Liver (tissue), 8 donors: ENCODE measurements at regions not wholly inside any gene's neighbourhood (a gene's known extent, or its start where the extent isn't known, plus 50 kb on each side); places are given as distances from the start of the nearest gene placed in this dataset.
A peak's percentile ranks its signal among the peaks of the same experiment; 100 is the strongest.

ENCODE experiments used
- DNase-seq: peaks from one replicate; pipeline ENCODE4 v3.0.0-alpha.2; 2017; ENCODE audit warnings: low spot score
- H3K27ac ChIP-seq, 2 donors: one replicate each; pipeline ENCODE4 v1.7.0; 2013; ENCODE audit warnings: inconsistent platforms in 2 of 2, low read length in 2 of 2, control low read depth in 1 of 2, low read depth in 1 of 2, mild to moderate bottlenecking in 1 of 2
- H3K27me3 ChIP-seq, 4 donors: one replicate each; pipeline versions ENCODE4 v1.6.1 to v1.7.0; 2013; ENCODE audit warnings: low read length in 3 of 4, inconsistent platforms in 1 of 4, mild to moderate bottlenecking in 1 of 4, moderate library complexity in 1 of 4; ENCODE audit not compliant: control insufficient read depth in 4 of 4, insufficient read depth in 4 of 4
- H3K36me3 ChIP-seq, 4 donors: one replicate each; pipeline versions ENCODE4 v1.6.1 to v1.7.0; 2013; ENCODE audit warnings: low read length in 3 of 4, mild to moderate bottlenecking in 3 of 4, low read depth in 1 of 4, moderate library complexity in 1 of 4; ENCODE audit not compliant: control insufficient read depth in 4 of 4, insufficient read depth in 3 of 4
- H3K4me1 ChIP-seq, 4 donors: one replicate each; pipeline versions ENCODE4 v1.6.1 to v1.7.0; 2013; ENCODE audit warnings: low read length in 3 of 4, mild to moderate bottlenecking in 3 of 4, moderate library complexity in 1 of 4; ENCODE audit not compliant: control insufficient read depth in 4 of 4, insufficient read depth in 4 of 4
- H3K4me3 ChIP-seq, 3 donors: one replicate each; pipeline versions ENCODE4 v1.6.1 to v1.7.0; 2013; ENCODE audit warnings: low read length in 3 of 3, control low read depth in 1 of 3, low read depth in 1 of 3, mild to moderate bottlenecking in 1 of 3
- H3K9ac ChIP-seq, 2 donors: one replicate each; pipeline ENCODE4 v1.7.0; 2013; ENCODE audit warnings: low read length in 2 of 2, mild to moderate bottlenecking in 2 of 2, moderate library complexity in 2 of 2, control low read depth in 1 of 2, low read depth in 1 of 2
- H3K9me3 ChIP-seq, 4 donors: one replicate each; pipeline versions ENCODE4 v1.6.1 to v1.7.0; 2013; ENCODE audit warnings: low read length in 3 of 4; ENCODE audit not compliant: control insufficient read depth in 4 of 4
- ATF3 ChIP-seq: IDR thresholded peaks from 2 replicates; pipeline ENCODE4 v1.6.1; 2016; ENCODE audit warnings: antibody characterized with exemption
- CTCF ChIP-seq: fragments of 150-350 bp; IDR thresholded peaks from 2 replicates; pipeline ENCODE4 v1.5.1; 2017; ENCODE audit warnings: improper control_type of control experiment, low read depth, low read length; ENCODE audit not compliant: missing input control
- EGR1 ChIP-seq, 2 donors: IDR thresholded peaks; 2 replicates each; pipeline ENCODE4 v1.6.1; 2016 to 2018; ENCODE audit warnings: antibody characterized with exemption in 2 of 2, low read depth in 2 of 2
- FOXA1 ChIP-seq: IDR thresholded peaks from 2 replicates; pipeline ENCODE4 v1.6.1; 2016; ENCODE audit warnings: antibody characterized with exemption
- FOXA2 ChIP-seq: IDR thresholded peaks from 2 replicates; pipeline ENCODE4 v1.6.1; 2016; ENCODE audit warnings: antibody characterized with exemption
- GABPA ChIP-seq, 2 donors: IDR thresholded peaks in 1 of 2; conservative IDR thresholded peaks in 1 of 2; 2 replicates each; pipeline ENCODE4 v1.6.1; 2016; ENCODE audit warnings: antibody characterized with exemption in 2 of 2, mild to moderate bottlenecking in 1 of 2, moderate library complexity in 1 of 2
- HNF4A ChIP-seq, 2 donors: conservative IDR thresholded peaks; 2 replicates each; pipeline ENCODE4 v1.6.1; 2016; ENCODE audit warnings: antibody characterized with exemption in 2 of 2, mild to moderate bottlenecking in 2 of 2
- HNF4G ChIP-seq: IDR thresholded peaks from 2 replicates; pipeline ENCODE4 v1.6.1; 2016; ENCODE audit warnings: antibody characterized with exemption
- JUND ChIP-seq, 2 donors: IDR thresholded peaks; 2 replicates each; pipeline ENCODE4 v1.6.1; 2016; ENCODE audit warnings: antibody characterized with exemption in 2 of 2
- MAX ChIP-seq: IDR thresholded peaks from 2 replicates; pipeline ENCODE4 v1.6.1; 2016; ENCODE audit warnings: antibody characterized with exemption
- NR2F2 ChIP-seq: IDR thresholded peaks from 2 replicates; pipeline ENCODE4 v1.6.1; 2016; ENCODE audit warnings: antibody characterized with exemption
- RAD21 ChIP-seq, 2 donors: IDR thresholded peaks; 2 replicates each; pipeline ENCODE4 v1.6.1; 2016; ENCODE audit warnings: antibody characterized with exemption in 2 of 2, mild to moderate bottlenecking in 2 of 2
- REST ChIP-seq: IDR thresholded peaks from 2 replicates; pipeline ENCODE4 v1.6.1; 2016; ENCODE audit warnings: antibody characterized with exemption, mild to moderate bottlenecking
- RXRA ChIP-seq, 2 donors: IDR thresholded peaks; 2 replicates each; pipeline ENCODE4 v1.6.1; 2017 to 2018; ENCODE audit warnings: antibody characterized with exemption in 2 of 2, mild to moderate bottlenecking in 1 of 2
- SP1 ChIP-seq: IDR thresholded peaks from 2 replicates; pipeline ENCODE4 v1.6.1; 2018; ENCODE audit warnings: antibody characterized with exemption, mild to moderate bottlenecking
- TAF1 ChIP-seq: conservative IDR thresholded peaks from 2 replicates; pipeline ENCODE4 v1.6.1; 2016; ENCODE audit warnings: antibody characterized with exemption, mild to moderate bottlenecking
- YY1 ChIP-seq: IDR thresholded peaks from 2 replicates; pipeline ENCODE4 v1.6.1; 2016; ENCODE audit warnings: antibody characterized with exemption, mild to moderate bottlenecking
- ZBTB33 ChIP-seq: IDR thresholded peaks from 2 replicates; pipeline ENCODE4 v1.6.1; 2016; ENCODE audit warnings: antibody characterized with exemption
- WGBS: extraction: QIAGEN DNeasy Blood & Tissue Kit; methylation state at CpG from one replicate; pipeline ENCODE4 v1.1.7; 2013; 5-methylcytosine and 5-hydroxymethylcytosine counted together
- donor health status: healthy.
- donor health status: healthy.
- donor health status: healthy.
- donor health status: healthy.
- donor health status: healthy.

GRCh38 chr6:108764580-108764950 is 83.7 kb upstream of the ARMC2 start:
- Histone ChIP-seq H3K36me3 (no peaks in the 10 kb centered on the region), H3K27me3 (no peaks in the 10 kb centered on the region), H3K9ac (no peak overlapping the region), H3K4me3 (no peak overlapping the region), H3K27ac (peak overlapping the region; percentile 69 to 83), H3K4me1 (peaks cover 19 to 60% (median 44%) of the 10 kb centered on the region in 4 donors), H3K9me3 (no peaks in the 10 kb centered on the region)
- WGBS, result 22% methylated on average over 1 of the region's 1 CpG
- no peak for DNase-seq
- no peak for TF ChIP-seq ATF3
- peak; percentile 90 for TF ChIP-seq SP1
- TF ChIP-seq HNF4G, result peak; percentile 37
- peak; percentile 41 for TF ChIP-seq ZBTB33
- peak; percentile 48 for TF ChIP-seq MAX
- TF ChIP-seq RXRA (IDR thresholded peaks at IDR 0.05), result peak; percentile 89 to 91
- TF ChIP-seq FOXA2, result peak; percentile 81
- TF ChIP-seq EGR1 (IDR thresholded peaks at IDR 0.05; ENCODE audit: low read depth in 2 of 2), result peak in 1 of 2 donors; percentile 42
- TF ChIP-seq FOXA1, result peak; percentile 49
- peak; percentile 36 to 45 for TF ChIP-seq JUND (IDR thresholded peaks at IDR 0.05)
- TF ChIP-seq CTCF, result no peak
- peak; percentile 68 for TF ChIP-seq NR2F2
- TF ChIP-seq RAD21 (IDR thresholded peaks at IDR 0.05), result peak; percentile 33 to 66
- no peak for TF ChIP-seq TAF1
- TF ChIP-seq YY1, result peak; percentile 39
- TF ChIP-seq HNF4A (conservative IDR thresholded peaks at IDR 0.05), result peak; percentile 74 to 79
- TF ChIP-seq REST, result peak; percentile 37
- no peak for TF ChIP-seq GABPA (IDR thresholded peaks at IDR 0.05 in 1 of 2, conservative IDR thresholded peaks at IDR 0.05 in 1 of 2)
